GM23338 (cell line): ENCODE measurements at regions not wholly inside any gene's neighbourhood (a gene's known extent, or its start where the extent isn't known, plus 50 kb on each side); places are given as distances from the start of the nearest gene placed in this dataset.

Experiments used
- ATAC-seq: fragments of 200-7000 bp; cut with Tn5 transposase; 3 replicates; pipeline ENCODE4 v1.9.1; 2020
- DNase-seq: peaks from one replicate; pipeline ENCODE4 v3.0.0-alpha.2; 2015; ENCODE audit warnings: low spot score
- H2AFZ ChIP-seq: fragments of 200-600 bp; sonication (generic); 2 replicates; pipeline ENCODE4 v1.8.0; 2016; ENCODE audit warnings: antibody characterized with exemption, mild to moderate bottlenecking, moderate library complexity
- H3F3A ChIP-seq: fragments of 200-600 bp; sonication (generic); replicated peaks from 2 replicates; pipeline ENCODE4 v1.8.0; 2017; ENCODE audit warnings: antibody characterized with exemption, mixed run types, low read depth
- H3K27ac ChIP-seq: fragments of 200-600 bp; sonication (generic); 2 replicates; pipeline ENCODE4 v1.6.1; 2016; ENCODE audit warnings: low read depth
- H3K27me3 ChIP-seq: fragments of 200-600 bp; sonication (generic); 2 replicates; pipeline ENCODE4 v1.8.0; 2016; ENCODE audit warnings: mild to moderate bottlenecking, mixed run types, moderate library complexity; ENCODE audit not compliant: insufficient read depth
- H3K36me3 ChIP-seq: fragments of 200-600 bp; sonication (generic); 2 replicates; pipeline ENCODE4 v1.8.0; 2016; ENCODE audit warnings: mild to moderate bottlenecking; ENCODE audit not compliant: insufficient read depth
- H3K4me1 ChIP-seq: fragments of 200-600 bp; sonication (generic); 2 replicates; pipeline ENCODE4 v1.8.0; 2016; ENCODE audit warnings: mild to moderate bottlenecking, moderate library complexity; ENCODE audit not compliant: insufficient read depth
- H3K4me2 ChIP-seq: fragments of 200-600 bp; sonication (generic); 2 replicates; pipeline ENCODE4 v1.7.1; 2017; ENCODE audit warnings: mixed run types
- H3K4me3 ChIP-seq: fragments of 200-600 bp; sonication (generic); 2 replicates; pipeline ENCODE4 v1.6.1; 2016; ENCODE audit warnings: mixed run types
- H3K79me2 ChIP-seq: fragments of 200-600 bp; sonication (generic); replicated peaks from 2 replicates; pipeline ENCODE4 v1.8.0; 2017; ENCODE audit warnings: mild to moderate bottlenecking; ENCODE audit not compliant: insufficient read depth
- H3K9me2 ChIP-seq: fragments of 200-600 bp; sonication (generic); 2 replicates; pipeline ENCODE4 v1.8.0; 2017; ENCODE audit not compliant: insufficient read depth
- H4K20me1 ChIP-seq: fragments of 200-600 bp; sonication (generic); replicated peaks from 2 replicates; pipeline ENCODE4 v1.8.0; 2017; ENCODE audit warnings: mild to moderate bottlenecking; ENCODE audit not compliant: insufficient read depth
- H3K27ac Mint-ChIP-seq: 2 replicates; pipeline ENCODE4 v1.8.0; 2020; ENCODE audit warnings: inconsistent platforms, mild to moderate bottlenecking, moderate library complexity, mixed read lengths
- H3K27me3 Mint-ChIP-seq: 3 replicates; pipeline ENCODE4 v1.8.0; 2022; ENCODE audit warnings: low read depth, mild to moderate bottlenecking, moderate library complexity, mixed read lengths, inconsistent platforms; ENCODE audit not compliant: insufficient read depth, poor library complexity
- H3K36me3 Mint-ChIP-seq: 3 replicates; pipeline ENCODE4 v1.8.0; 2021; ENCODE audit warnings: low read depth, mild to moderate bottlenecking, inconsistent platforms, moderate library complexity, mixed read lengths
- H3K4me1 Mint-ChIP-seq: 3 replicates; pipeline ENCODE4 v1.8.0; 2020; ENCODE audit warnings: mild to moderate bottlenecking, inconsistent platforms, mixed read lengths
- H3K4me3 Mint-ChIP-seq: 3 replicates; pipeline ENCODE4 v1.8.0; 2021; ENCODE audit warnings: moderate library complexity, mild to moderate bottlenecking, inconsistent platforms, mixed read lengths
- H3K9me3 Mint-ChIP-seq: 3 replicates; pipeline ENCODE4 v1.8.0; 2020; ENCODE audit warnings: moderate library complexity, mild to moderate bottlenecking, inconsistent platforms, mixed read lengths
- CREB1 ChIP-seq: fragments of 250-450 bp; sonication (Bioruptor Pico); IDR thresholded peaks from 2 replicates; pipeline ENCODE4 v1.5.0; 2020; ENCODE audit warnings: low read depth, mild to moderate bottlenecking, moderate library complexity
- CTCF ChIP-seq, 2 experiments: fragments of 200-600 bp in 1 of 2; sonication (generic) in 1 of 2; conservative IDR thresholded peaks; 2 replicates each; pipeline versions ENCODE4 v1.5.1 to v1.6.1; 2016 to 2017; ENCODE audit warnings: antibody characterized with exemption in 2 of 2, low read depth in 2 of 2, mild to moderate bottlenecking in 2 of 2, moderate library complexity in 1 of 2
- ETS1 ChIP-seq: IDR thresholded peaks from 2 replicates; pipeline ENCODE4 v1.6.1; 2016; ENCODE audit warnings: antibody characterized with exemption
- EZH2 ChIP-seq: fragments of 200-600 bp; sonication (generic); IDR thresholded peaks from one replicate; pipeline ENCODE4 v1.8.0; 2017; ENCODE audit warnings: antibody characterized with exemption, mild to moderate bottlenecking, low read depth; ENCODE audit not compliant: unreplicated experiment
- EZH2phosphoT487 ChIP-seq: fragments of 200-600 bp; sonication (generic); IDR thresholded peaks from one replicate; pipeline ENCODE4 v1.8.1; 2018; ENCODE audit warnings: antibody characterized with exemption; ENCODE audit not compliant: unreplicated experiment
- JUNB ChIP-seq: IDR thresholded peaks from one replicate; pipeline ENCODE4 v1.6.1; 2016; ENCODE audit warnings: antibody characterized with exemption; ENCODE audit not compliant: unreplicated experiment
- NANOG ChIP-seq: IDR thresholded peaks from 2 replicates; pipeline ENCODE4 v1.6.1; 2016; ENCODE audit warnings: antibody characterized with exemption, borderline replicate concordance
- POLR2AphosphoS5 ChIP-seq: IDR thresholded peaks from 2 replicates; pipeline ENCODE4 v1.6.1; 2016; ENCODE audit warnings: antibody characterized with exemption, low read depth
- REST ChIP-seq: IDR thresholded peaks from one replicate; pipeline ENCODE4 v1.6.1; 2018; ENCODE audit warnings: antibody characterized with exemption; ENCODE audit not compliant: unreplicated experiment
- STAT1 ChIP-seq: IDR thresholded peaks from one replicate; pipeline ENCODE4 v1.6.1; 2016; ENCODE audit warnings: antibody characterized with exemption; ENCODE audit not compliant: unreplicated experiment
- ZNF114 ChIP-seq: fragments of 250-450 bp; sonication (Bioruptor Pico); IDR thresholded peaks from 2 replicates; pipeline ENCODE4 v1.5.0; 2020; ENCODE audit warnings: mild to moderate bottlenecking, moderate library complexity
- ZNF331 ChIP-seq: fragments of 250-450 bp; sonication (Bioruptor Pico); IDR thresholded peaks from 2 replicates; pipeline ENCODE4 v1.5.0; 2020; ENCODE audit warnings: low read depth, mild to moderate bottlenecking, moderate library complexity

- peaks cover 18% of the 10 kb centered on the region for H3K9me3 Mint-ChIP-seq
- H2AFZ ChIP-seq = no peak overlapping the region
- no peak overlapping the region for H3K4me3 ChIP-seq
- H3K4me2 ChIP-seq = no peak overlapping the region
- no peaks in the 10 kb centered on the region for H3F3A ChIP-seq
- no peaks in the 10 kb centered on the region for H3K36me3 ChIP-seq
- H3K27me3 Mint-ChIP-seq = no peaks in the 10 kb centered on the region
- no peak overlapping the region for H3K27ac ChIP-seq
- H3K4me3 Mint-ChIP-seq = no peak overlapping the region
- H3K4me1 Mint-ChIP-seq = no peaks in the 10 kb centered on the region
- DNase-seq (no peak), ATAC-seq (no peak)
- no peaks in the 10 kb centered on the region for H4K20me1 ChIP-seq
- H3K27ac Mint-ChIP-seq = no peak overlapping the region
- TF ChIP-seq JUNB (no peak), POLR2AphosphoS5 (no peak), STAT1 (no peak), CREB1 (no peak), NANOG (no peak), ZNF114 (CRISPR knock-in tag) (no peak)
- H3K79me2 ChIP-seq = no peaks in the 10 kb centered on the region
- peaks cover 15% of the 10 kb centered on the region for H3K36me3 Mint-ChIP-seq
- no peaks in the 10 kb centered on the region for H3K4me1 ChIP-seq
- H3K9me2 ChIP-seq = no peaks in the 10 kb centered on the region
- H3K27me3 ChIP-seq = no peaks in the 10 kb centered on the region
These were observed 655.2 kb downstream of the HDGFL1 start for GRCh38 chr6:23224540-23224939.

GRCh38 chr6:23228439-23229024, 659.2 kb downstream of the HDGFL1 start:
- Histone ChIP-seq H3K4me2 (no peak overlapping the region), H3K27ac (no peak overlapping the region), H2AFZ (no peak overlapping the region), H3K27me3 (no peaks in the 10 kb centered on the region), H3F3A (no peaks in the 10 kb centered on the region), H3K79me2 (no peaks in the 10 kb centered on the region), H4K20me1 (no peaks in the 10 kb centered on the region), H3K4me3 (no peak overlapping the region), H3K9me2 (no peaks in the 10 kb centered on the region), H3K36me3 (no peaks in the 10 kb centered on the region), H3K4me1 (no peaks in the 10 kb centered on the region)
- no peaks in the 10 kb centered on the region for H3K4me1 Mint-ChIP-seq
- no peaks in the 10 kb centered on the region for H3K27me3 Mint-ChIP-seq
- 0 out of 2 replicates have a peak overlapping the region, but pooled peaks have one; percentile 80 for H3K27ac Mint-ChIP-seq
- ATAC-seq (no peak), DNase-seq (no peak)
- peaks cover 15% of the 10 kb centered on the region for H3K36me3 Mint-ChIP-seq
- H3K4me3 Mint-ChIP-seq = no peak overlapping the region
- H3K9me3 Mint-ChIP-seq = peaks cover 18% of the 10 kb centered on the region
- no peak for TF ChIP-seq CREB1
- TF ChIP-seq CTCF (conservative IDR thresholded peaks at IDR 0.05; ENCODE audit: low read depth in 2 of 2) = no peak
- no peak for TF ChIP-seq NANOG
- TF ChIP-seq POLR2AphosphoS5 = no peak
- no peak for TF ChIP-seq EZH2
- TF ChIP-seq REST = no peak
- no peak for TF ChIP-seq ETS1
- no peak for TF ChIP-seq JUNB
- TF ChIP-seq ZNF331 = no peak
- TF ChIP-seq EZH2phosphoT487 = no peak
- no peak for TF ChIP-seq STAT1
